SK-N-SH (cell line): ENCODE measurements at regions not wholly inside any gene's neighbourhood (a gene's known extent, or its start where the extent isn't known, plus 50 kb on each side); places are given as distances from the start of the nearest gene placed in this dataset.

ENCODE experiments used
- CTCF ChIA-PET: fragments of 300-600, 350-600 bp; formaldehyde crosslinking; extraction: SDS; loops from one replicate; lab custom pipeline; 2021; lab: Yijun Ruan, JAX
- POLR2A ChIA-PET: fragments of 350-600 bp; sonication (Branson Sonifier 250); formaldehyde crosslinking; extraction: SDS; loops from one replicate; lab custom pipeline; 2020; ENCODE audit warnings: antibody characterized with exemption, inconsistent platforms; lab: Yijun Ruan, JAX
- DNase-seq: peaks from one replicate; pipeline ENCODE4 v3.0.0; 2012
- H2AFZ ChIP-seq: fragments of 200-600 bp; sonication (generic); 2 replicates; pipeline ENCODE4 v1.8.1; 2016; ENCODE audit warnings: antibody characterized with exemption, mild to moderate bottlenecking, low read depth
- H3F3A ChIP-seq: fragments of 200-600 bp; sonication (generic); replicated peaks from 2 replicates; pipeline ENCODE3; 2016; ENCODE audit warnings: antibody characterized with exemption, mild to moderate bottlenecking; ENCODE audit not compliant: insufficient read depth
- H3K27ac ChIP-seq, 2 experiments: fragments of 200-500 bp in 1 of 2; fragments of 200-600 bp in 1 of 2; sonication (Bioruptor generic) in 1 of 2; sonication (generic), shearing (Covaris generic) in 1 of 2; 2 replicates each; pipeline versions ENCODE4 v1.5.1 to v1.6.1; 2014 to 2016; ENCODE audit warnings: low read depth in 2 of 2, inconsistent platforms in 1 of 2, low read length in 1 of 2, mild to moderate bottlenecking in 1 of 2, mixed read lengths in 1 of 2
- H3K27me3 ChIP-seq: fragments of 200-600 bp; sonication (generic), shearing (Covaris generic); 2 replicates; pipeline ENCODE4 v1.6.1; 2016; ENCODE audit warnings: mixed run types; ENCODE audit not compliant: insufficient read depth
- H3K36me3 ChIP-seq, 2 experiments: fragments of 200-500 bp in 1 of 2; fragments of 200-600 bp in 1 of 2; sonication (Bioruptor generic) in 1 of 2; sonication (generic) in 1 of 2; replicated peaks in 1 of 2; 2 replicates each; pipeline versions ENCODE3 to v1.5.1; 2014 to 2016; ENCODE audit warnings: low read length in 1 of 2, mild to moderate bottlenecking in 1 of 2; ENCODE audit not compliant: insufficient read depth in 2 of 2, control insufficient read depth in 1 of 2
- H3K4me1 ChIP-seq, 2 experiments: fragments of 200-500 bp in 1 of 2; fragments of 200-600 bp in 1 of 2; sonication (Bioruptor generic) in 1 of 2; sonication (generic), shearing (Covaris generic) in 1 of 2; 2 replicates each; pipeline versions ENCODE4 v1.5.1 to v1.6.1; 2014 to 2016; ENCODE audit warnings: low read depth in 1 of 2, low read length in 1 of 2, mixed run types in 1 of 2; ENCODE audit not compliant: insufficient read depth in 2 of 2, control insufficient read depth in 1 of 2
- H3K4me2 ChIP-seq: fragments of 200-600 bp; sonication (generic), shearing (Covaris generic); 2 replicates; pipeline ENCODE4 v1.6.1; 2017; ENCODE audit warnings: mixed run types
- H3K4me3 ChIP-seq, 2 experiments: fragments of 200-500 bp in 1 of 2; fragments of 200-600 bp in 1 of 2; sonication (Bioruptor generic) in 1 of 2; sonication (generic), shearing (Covaris generic) in 1 of 2; 2 replicates each; pipeline versions ENCODE4 v1.5.1 to v1.8.1; 2014 to 2016; ENCODE audit warnings: low read depth in 2 of 2, inconsistent platforms in 1 of 2, low read length in 1 of 2, mild to moderate bottlenecking in 1 of 2, mixed read lengths in 1 of 2, moderate library complexity in 1 of 2
- H3K79me2 ChIP-seq: fragments of 200-600 bp; sonication (generic); 2 replicates; pipeline ENCODE4 v1.8.1; 2017; ENCODE audit warnings: mild to moderate bottlenecking; ENCODE audit not compliant: insufficient read depth
- H3K9ac ChIP-seq: fragments of 200-600 bp; sonication (generic); 2 replicates; pipeline ENCODE4 v1.6.1; 2017; ENCODE audit warnings: mixed run types
- H3K9me2 ChIP-seq: fragments of 200-600 bp; sonication (generic); 2 replicates; pipeline ENCODE4 v1.6.1; 2017; ENCODE audit warnings: mixed run types
- H3K9me3 ChIP-seq: fragments of 200-600 bp; sonication (generic); 2 replicates; pipeline ENCODE4 v1.6.1; 2017; ENCODE audit warnings: mixed run types, mild to moderate bottlenecking, moderate library complexity
- H4K20me1 ChIP-seq: fragments of 200-600 bp; sonication (generic); 2 replicates; pipeline ENCODE4 v1.6.1; 2017; ENCODE audit warnings: mild to moderate bottlenecking, mixed run types; ENCODE audit not compliant: insufficient read depth
- EZH2phosphoT487 ChIP-seq: fragments of 200-600 bp; sonication (generic); IDR thresholded peaks from 2 replicates; pipeline ENCODE4 v1.6.1; 2017; ENCODE audit warnings: low read depth, mixed run types, mild to moderate bottlenecking, antibody characterized with exemption, moderate library complexity, borderline replicate concordance
- FOXJ3 ChIP-seq: sonication (generic); formaldehyde crosslinking; IDR thresholded peaks from 2 replicates; pipeline ENCODE4 v1.5.1; 2020; ENCODE audit warnings: mild to moderate bottlenecking, missing genetic modification reagents
- FOXM1 ChIP-seq: IDR thresholded peaks from 2 replicates; pipeline ENCODE4 v1.4.0; 2012; ENCODE audit warnings: low read depth, mild to moderate bottlenecking
- JUND ChIP-seq: IDR thresholded peaks from 2 replicates; pipeline ENCODE4 v1.4.0; 2012
- NFIC ChIP-seq: IDR thresholded peaks from 2 replicates; pipeline ENCODE4 v1.4.0; 2012; ENCODE audit warnings: borderline replicate concordance
- RCOR1 ChIP-seq: fragments of 150-350 bp; IDR thresholded peaks from 2 replicates; pipeline ENCODE4 v1.6.1; 2017; ENCODE audit warnings: antibody characterized with exemption, low read length
- RXRA ChIP-seq: IDR thresholded peaks from 2 replicates; pipeline ENCODE4 v1.4.0; 2012; ENCODE audit warnings: low read depth, mild to moderate bottlenecking, borderline replicate concordance
- SIN3A ChIP-seq: IDR thresholded peaks from 2 replicates; pipeline ENCODE4 v1.6.1; 2012; ENCODE audit warnings: low read depth, mild to moderate bottlenecking, low read length, moderate library complexity, borderline replicate concordance
- SMC3 ChIP-seq: IDR thresholded peaks from 2 replicates; pipeline ENCODE4 v1.6.1; 2012; ENCODE audit warnings: low read depth, low read length, improper control_type of control experiment
- TAF1 ChIP-seq: IDR thresholded peaks from 2 replicates; pipeline ENCODE4 v1.6.1; 2012; ENCODE audit warnings: low read depth, mild to moderate bottlenecking, low read length, moderate library complexity, borderline replicate concordance
- WGBS: methylation state at CpG from one replicate; pipeline ENCODE4 v1.1.6; 2017; ENCODE audit warnings: low lambda C conversion rate; 5-methylcytosine and 5-hydroxymethylcytosine counted together
- TF ChIP-seq, protein P1 (sequence below): fragments of 150-350 bp; IDR thresholded peaks from 2 replicates; pipeline ENCODE4 v1.6.1; 2016; ENCODE audit warnings: mild to moderate bottlenecking, low read depth, low read length
- TF ChIP-seq, protein P2 (sequence below): IDR thresholded peaks from 2 replicates; pipeline ENCODE4 v1.4.0; 2012; ENCODE audit warnings: low read depth, borderline replicate concordance

DNA sequence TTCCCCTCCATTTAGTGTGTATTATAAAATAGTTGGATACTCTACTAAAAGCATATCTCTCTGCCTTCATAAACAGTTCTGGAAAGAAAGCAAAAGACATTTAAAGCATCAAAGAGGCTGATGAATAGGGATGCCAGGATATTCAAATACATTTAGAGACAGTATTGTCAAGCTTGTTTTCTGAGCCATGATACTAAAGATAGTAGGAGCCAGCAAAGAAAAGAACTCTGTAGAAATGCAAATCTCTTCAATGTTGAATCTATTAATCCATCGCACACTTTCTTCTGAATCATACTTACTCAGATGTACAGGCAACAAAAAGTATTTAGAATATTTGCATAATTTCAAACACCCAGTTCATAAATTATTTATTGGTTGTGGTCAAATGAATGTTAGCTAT is 207.1 kb upstream of the MEF2C start:
- H3K27ac ChIP-seq, result no peak overlapping the region
- WGBS, result 88% methylated on average over 1 of the region's 1 CpG
- CTCF ChIA-PET, result no interaction called here
- H3K9ac ChIP-seq, result no peak overlapping the region
- H3K4me2 ChIP-seq, result no peak overlapping the region
- no peaks in the 10 kb centered on the region for H3K9me3 ChIP-seq
- H3K36me3 ChIP-seq, result no peaks in the 10 kb centered on the region
- no peaks in the 10 kb centered on the region; a peak in 1 of 4 replicates for H3K4me1 ChIP-seq
- no peaks in the 10 kb centered on the region for H3F3A ChIP-seq
- H3K27me3 ChIP-seq, result no peaks in the 10 kb centered on the region
- POLR2A ChIA-PET, result no interaction called here
- H2AFZ ChIP-seq, result no peak overlapping the region
- H3K4me3 ChIP-seq, result no peak overlapping the region
- H4K20me1 ChIP-seq, result no peaks in the 10 kb centered on the region
- no peak for DNase-seq
- no peaks in the 10 kb centered on the region for H3K79me2 ChIP-seq
- no peaks in the 10 kb centered on the region for H3K9me2 ChIP-seq
- TF ChIP-seq FOXJ3 (CRISPR knock-in tag) (no peak), NFIC (no peak), SMC3 (no peak), JUND (no peak), FOXM1 (no peak), SIN3A (no peak), RXRA (no peak), RCOR1 (no peak), TAF1 (no peak)
- TF ChIP-seq, protein P1, sequence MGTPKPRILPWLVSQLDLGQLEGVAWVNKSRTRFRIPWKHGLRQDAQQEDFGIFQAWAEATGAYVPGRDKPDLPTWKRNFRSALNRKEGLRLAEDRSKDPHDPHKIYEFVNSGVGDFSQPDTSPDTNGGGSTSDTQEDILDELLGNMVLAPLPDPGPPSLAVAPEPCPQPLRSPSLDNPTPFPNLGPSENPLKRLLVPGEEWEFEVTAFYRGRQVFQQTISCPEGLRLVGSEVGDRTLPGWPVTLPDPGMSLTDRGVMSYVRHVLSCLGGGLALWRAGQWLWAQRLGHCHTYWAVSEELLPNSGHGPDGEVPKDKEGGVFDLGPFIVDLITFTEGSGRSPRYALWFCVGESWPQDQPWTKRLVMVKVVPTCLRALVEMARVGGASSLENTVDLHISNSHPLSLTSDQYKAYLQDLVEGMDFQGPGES, result no peak
- TF ChIP-seq, protein P2, sequence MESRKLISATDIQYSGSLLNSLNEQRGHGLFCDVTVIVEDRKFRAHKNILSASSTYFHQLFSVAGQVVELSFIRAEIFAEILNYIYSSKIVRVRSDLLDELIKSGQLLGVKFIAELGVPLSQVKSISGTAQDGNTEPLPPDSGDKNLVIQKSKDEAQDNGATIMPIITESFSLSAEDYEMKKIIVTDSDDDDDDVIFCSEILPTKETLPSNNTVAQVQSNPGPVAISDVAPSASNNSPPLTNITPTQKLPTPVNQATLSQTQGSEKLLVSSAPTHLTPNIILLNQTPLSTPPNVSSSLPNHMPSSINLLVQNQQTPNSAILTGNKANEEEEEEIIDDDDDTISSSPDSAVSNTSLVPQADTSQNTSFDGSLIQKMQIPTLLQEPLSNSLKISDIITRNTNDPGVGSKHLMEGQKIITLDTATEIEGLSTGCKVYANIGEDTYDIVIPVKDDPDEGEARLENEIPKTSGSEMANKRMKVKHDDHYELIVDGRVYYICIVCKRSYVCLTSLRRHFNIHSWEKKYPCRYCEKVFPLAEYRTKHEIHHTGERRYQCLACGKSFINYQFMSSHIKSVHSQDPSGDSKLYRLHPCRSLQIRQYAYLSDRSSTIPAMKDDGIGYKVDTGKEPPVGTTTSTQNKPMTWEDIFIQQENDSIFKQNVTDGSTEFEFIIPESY, result no peak

DNA sequence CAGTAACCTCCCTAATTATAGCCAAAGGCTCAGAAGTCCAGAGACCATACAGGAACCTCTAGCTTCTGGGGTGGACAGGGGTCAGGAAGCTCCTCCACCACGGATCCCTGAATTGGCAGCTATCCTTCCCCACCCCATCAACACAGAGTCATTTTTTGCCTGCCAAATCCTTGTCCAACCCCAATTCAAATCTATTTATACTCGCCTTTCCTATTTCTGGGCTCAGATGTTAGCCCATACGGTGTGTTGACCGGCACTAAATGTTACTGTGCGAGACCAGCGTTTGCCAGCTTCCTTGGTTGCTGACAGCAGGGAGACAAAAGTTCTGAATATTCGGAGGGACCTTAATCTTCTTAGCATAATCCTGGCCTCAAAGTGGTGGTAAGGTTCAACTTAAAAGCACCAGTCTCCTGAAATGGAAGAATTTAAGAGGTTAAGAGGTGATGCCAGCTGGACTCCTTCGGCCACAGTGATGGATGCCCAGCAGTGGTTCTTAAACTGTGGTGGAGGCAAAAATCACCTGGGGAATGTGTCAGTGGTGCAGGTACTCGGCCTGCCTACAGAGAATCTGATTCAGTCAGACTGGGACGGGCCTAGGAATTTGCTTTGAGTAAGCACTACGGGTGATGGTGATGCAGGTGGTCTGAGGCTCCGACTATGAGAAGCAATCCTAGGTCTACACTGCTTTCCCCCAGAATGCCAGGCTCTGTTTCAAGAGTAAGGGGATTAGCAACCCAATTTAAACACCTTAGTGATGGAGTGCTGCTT is 204.8 kb upstream of the MEF2C start:
- H3K4me2 ChIP-seq, result no peak overlapping the region
- POLR2A ChIA-PET, result no interaction called here
- CTCF ChIA-PET, result interaction anchor here (1.1 kb wide), 1 partner anchor 10 kb away, joined by 3 read pairs; no protein-coding TSS in a partner anchor
- DNase-seq, result no peak
- H3K27ac ChIP-seq, result no peak overlapping the region
- no peaks in the 10 kb centered on the region for H3K9me2 ChIP-seq
- H3K36me3 ChIP-seq, result no peaks in the 10 kb centered on the region
- H3K27me3 ChIP-seq, result no peaks in the 10 kb centered on the region
- no peaks in the 10 kb centered on the region for H3K79me2 ChIP-seq
- no peak overlapping the region for H2AFZ ChIP-seq
- no peaks in the 10 kb centered on the region; a peak in 2 of 4 replicates for H3K4me1 ChIP-seq
- 48% methylated on average over 12 of the region's 12 CpGs for WGBS
- H3K4me3 ChIP-seq, result no peak overlapping the region
- no peaks in the 10 kb centered on the region for H4K20me1 ChIP-seq
- TF ChIP-seq EZH2phosphoT487 (no peak), JUND (no peak)
- no peaks in the 10 kb centered on the region for H3K9me3 ChIP-seq
- no peak overlapping the region for H3K9ac ChIP-seq
- H3F3A ChIP-seq, result no peaks in the 10 kb centered on the region
